Keratinocyte (primary cell): ENCODE measurements at regions not wholly inside any gene's neighbourhood (a gene's known extent, or its start where the extent isn't known, plus 50 kb on each side); places are given as distances from the start of the nearest gene placed in this dataset.

Experiments used
- DNase-seq: peaks from one replicate; pipeline ENCODE4 v3.0.0-alpha.2; 2011; ENCODE audit warnings: low read depth, missing footprints, low spot score
- FAIRE-seq: peaks from 2 replicates; lab custom pipeline; 2011; peaks lifted over from hg19 to GRCh38; lab: Jason Lieb, UNC
- H2AFZ ChIP-seq: 2 replicates; pipeline ENCODE4 v1.6.0; 2012; ENCODE audit warnings: low read length, control low read depth, inconsistent platforms; ENCODE audit not compliant: control insufficient read depth
- H3K27ac ChIP-seq: 2 replicates; pipeline ENCODE4 v1.5.1; 2011; ENCODE audit warnings: low read length; ENCODE audit not compliant: control insufficient read depth, insufficient read depth
- H3K27me3 ChIP-seq: 3 replicates; pipeline ENCODE4 v1.6.0; 2011; ENCODE audit warnings: low read length; ENCODE audit not compliant: control insufficient read depth, insufficient read depth; ENCODE audit errors: extremely low read depth
- H3K36me3 ChIP-seq, 2 experiments: 2 replicates in 1 of 2; 3 replicates in 1 of 2; pipeline ENCODE4 v1.5.1; 2011; ENCODE audit warnings: low read length in 2 of 2, mild to moderate bottlenecking in 1 of 2; ENCODE audit not compliant: control insufficient read depth in 2 of 2, insufficient read depth in 2 of 2; ENCODE audit errors: extremely low read depth in 1 of 2
- H3K4me1 ChIP-seq: 3 replicates; pipeline ENCODE4 v1.5.1; 2011; ENCODE audit warnings: low read length; ENCODE audit not compliant: control insufficient read depth, insufficient read depth; ENCODE audit errors: extremely low read depth
- H3K4me2 ChIP-seq: 3 replicates; pipeline ENCODE4 v1.6.0; 2011; ENCODE audit warnings: low read depth, low read length; ENCODE audit not compliant: control insufficient read depth, insufficient read depth; ENCODE audit errors: extremely low read depth
- H3K4me3 ChIP-seq, 3 experiments: fragments of 200-600 bp in 1 of 3; sonication (generic) in 1 of 3; 2 replicates in 2 of 3; 3 replicates in 1 of 3; pipeline ENCODE4 v1.5.1; 2011 to 2016; ENCODE audit warnings: low read length in 3 of 3, mild to moderate bottlenecking in 3 of 3, control low read depth in 2 of 3, inconsistent platforms in 1 of 3, low read depth in 1 of 3, mixed read lengths in 1 of 3, mixed run types in 1 of 3, moderate library complexity in 1 of 3; ENCODE audit not compliant: control insufficient read depth in 2 of 3, insufficient read depth in 2 of 3; ENCODE audit errors: extremely low read depth in 1 of 3
- H3K79me2 ChIP-seq: 2 replicates; pipeline ENCODE4 v1.6.0; 2012; ENCODE audit warnings: low read length; ENCODE audit not compliant: control insufficient read depth, insufficient read depth
- H3K9ac ChIP-seq: 3 replicates; pipeline ENCODE4 v1.6.0; 2011; ENCODE audit warnings: low read length; ENCODE audit not compliant: control insufficient read depth, insufficient read depth; ENCODE audit errors: extremely low read depth
- H3K9me1 ChIP-seq: 3 replicates; pipeline ENCODE4 v1.6.0; 2011; ENCODE audit warnings: low read length; ENCODE audit not compliant: control insufficient read depth, insufficient read depth; ENCODE audit errors: extremely low read depth
- H3K9me3 ChIP-seq: 2 replicates; pipeline ENCODE4 v1.5.1; 2012; ENCODE audit warnings: low read depth, low read length; ENCODE audit not compliant: control insufficient read depth
- H4K20me1 ChIP-seq: 3 replicates; pipeline ENCODE4 v1.6.0; 2011; ENCODE audit warnings: low read length; ENCODE audit not compliant: control insufficient read depth, insufficient read depth; ENCODE audit errors: extremely low read depth
- EZH2 ChIP-seq: IDR thresholded peaks from one replicate; pipeline ENCODE4 v1.6.1; 2012; ENCODE audit warnings: inconsistent platforms, mild to moderate bottlenecking, low read length, moderate library complexity
- dilution Hi-C: fragments of 300-500 bp; cut with MboI; formaldehyde crosslinking; loops from one replicate; pipeline ENCODE4 v1.7.0; 2020; ENCODE audit warnings: low sequenced_read_pairs; ENCODE audit not compliant: extremely low pct_ligation_motif_present
- TF ChIP-seq, protein P1 (sequence below), 3 experiments: IDR thresholded peaks in 1 of 3; conservative IDR thresholded peaks in 1 of 3; optimal IDR thresholded peaks in 1 of 3; 2 replicates in 2 of 3; 3 replicates in 1 of 3; pipeline versions ENCODE3 to v1.5.1; 2011; ENCODE audit warnings: low read length in 3 of 3, mild to moderate bottlenecking in 3 of 3, moderate library complexity in 2 of 3, control low read depth in 1 of 3, inconsistent platforms in 1 of 3; ENCODE audit not compliant: insufficient read depth in 2 of 3; ENCODE audit errors: extremely low read depth in 1 of 3

DNA sequence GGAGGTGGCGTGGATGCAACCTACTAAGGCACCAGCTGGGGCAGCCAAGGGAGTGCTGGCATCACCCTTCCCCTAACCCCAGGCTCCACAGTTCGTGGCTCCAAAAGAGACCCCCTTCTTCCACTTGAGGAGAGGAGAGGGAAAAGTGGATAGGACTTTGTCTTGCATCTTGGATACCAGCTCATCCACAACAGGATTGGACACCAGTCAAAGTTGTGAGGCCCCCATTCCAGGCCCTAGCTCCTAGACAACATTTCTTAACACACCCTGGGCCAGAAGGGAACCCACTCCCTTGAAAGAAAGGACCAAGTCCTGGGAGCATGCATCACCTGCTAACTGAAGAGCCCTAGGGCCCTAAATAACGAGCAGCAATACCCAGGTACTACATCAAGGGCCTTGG is 372.6 kb upstream of the PLXNA2 start:
- FAIRE-seq (no peak), DNase-seq (no peak)
- Histone ChIP-seq H3K36me3 (no peaks in the 10 kb centered on the region), H4K20me1 (no peaks in the 10 kb centered on the region), H3K4me1 (no peaks in the 10 kb centered on the region), H3K79me2 (no peaks in the 10 kb centered on the region), H3K4me3 (no peak overlapping the region), H3K9me1 (no peaks in the 10 kb centered on the region), H3K9ac (no peak overlapping the region), H3K4me2 (no peak overlapping the region), H3K9me3 (no peaks in the 10 kb centered on the region), H3K27ac (no peak overlapping the region), H2AFZ (no peak overlapping the region), H3K27me3 (no peaks in the 10 kb centered on the region)
- dilution Hi-C loops, result no loop called here
- TF ChIP-seq, protein P1, sequence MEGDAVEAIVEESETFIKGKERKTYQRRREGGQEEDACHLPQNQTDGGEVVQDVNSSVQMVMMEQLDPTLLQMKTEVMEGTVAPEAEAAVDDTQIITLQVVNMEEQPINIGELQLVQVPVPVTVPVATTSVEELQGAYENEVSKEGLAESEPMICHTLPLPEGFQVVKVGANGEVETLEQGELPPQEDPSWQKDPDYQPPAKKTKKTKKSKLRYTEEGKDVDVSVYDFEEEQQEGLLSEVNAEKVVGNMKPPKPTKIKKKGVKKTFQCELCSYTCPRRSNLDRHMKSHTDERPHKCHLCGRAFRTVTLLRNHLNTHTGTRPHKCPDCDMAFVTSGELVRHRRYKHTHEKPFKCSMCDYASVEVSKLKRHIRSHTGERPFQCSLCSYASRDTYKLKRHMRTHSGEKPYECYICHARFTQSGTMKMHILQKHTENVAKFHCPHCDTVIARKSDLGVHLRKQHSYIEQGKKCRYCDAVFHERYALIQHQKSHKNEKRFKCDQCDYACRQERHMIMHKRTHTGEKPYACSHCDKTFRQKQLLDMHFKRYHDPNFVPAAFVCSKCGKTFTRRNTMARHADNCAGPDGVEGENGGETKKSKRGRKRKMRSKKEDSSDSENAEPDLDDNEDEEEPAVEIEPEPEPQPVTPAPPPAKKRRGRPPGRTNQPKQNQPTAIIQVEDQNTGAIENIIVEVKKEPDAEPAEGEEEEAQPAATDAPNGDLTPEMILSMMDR (optimal IDR thresholded peaks at IDR 0.05 in 1 of 3, IDR thresholded peaks at IDR 0.05 in 1 of 3, conservative IDR thresholded peaks at IDR 0.05 in 1 of 3; ENCODE audit: extremely low read depth in 1 of 3, insufficient read depth in 2 of 3, low read length in 3 of 3), result no peak
- TF ChIP-seq EZH2, result no peak

DNA sequence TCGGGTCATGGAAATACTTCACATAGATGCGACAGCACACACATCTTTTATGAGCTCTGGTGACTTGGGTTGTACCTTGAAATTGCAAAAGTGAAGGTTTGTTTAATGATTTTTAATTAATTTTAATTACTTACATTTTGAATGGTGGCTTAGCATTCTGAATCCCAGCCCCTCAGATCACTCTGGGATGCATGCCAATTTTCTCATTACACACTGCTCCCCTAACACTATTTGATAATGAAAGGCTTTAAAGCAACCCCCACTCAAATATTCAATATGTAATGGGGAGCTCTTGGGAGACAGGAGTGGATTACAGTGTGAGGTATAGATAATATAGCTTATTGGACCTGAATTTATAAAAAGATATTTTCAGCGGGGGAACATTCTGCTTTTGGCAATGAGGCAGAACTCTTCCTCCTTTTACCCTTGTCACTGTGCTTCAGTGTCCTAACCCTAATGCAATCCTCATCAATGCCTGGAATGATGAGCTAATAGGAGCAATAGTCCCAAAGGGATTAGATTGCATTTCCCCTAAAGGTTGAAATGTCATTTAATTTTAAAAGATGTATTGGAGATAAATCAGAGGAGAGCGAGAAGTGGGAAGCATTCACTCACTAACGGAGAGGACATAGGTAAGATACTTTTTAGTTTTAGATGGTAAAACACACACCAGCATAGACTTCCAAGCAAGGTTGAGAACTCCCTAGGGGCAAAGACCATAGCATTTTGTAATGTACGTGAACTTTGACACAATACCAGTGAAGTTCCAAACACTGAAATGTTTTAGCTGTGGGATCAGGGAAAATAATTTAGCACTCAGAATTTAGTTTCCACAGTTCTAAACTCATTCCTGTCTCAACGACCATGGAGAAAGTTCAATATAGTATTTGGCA is 384.1 kb upstream of the PLXNA2 start:
- H3K9me3 ChIP-seq, result no peaks in the 10 kb centered on the region
- no peak overlapping the region for H3K4me2 ChIP-seq
- H3K27me3 ChIP-seq, result peaks cover 5% of the 10 kb centered on the region
- no peak overlapping the region for H2AFZ ChIP-seq
- no peaks in the 10 kb centered on the region for H4K20me1 ChIP-seq
- no peaks in the 10 kb centered on the region for H3K4me1 ChIP-seq
- DNase-seq, result no peak
- no peak for FAIRE-seq
- TF ChIP-seq, protein P1 (optimal IDR thresholded peaks at IDR 0.05 in 1 of 3, IDR thresholded peaks at IDR 0.05 in 1 of 3, conservative IDR thresholded peaks at IDR 0.05 in 1 of 3; ENCODE audit: extremely low read depth in 1 of 3, insufficient read depth in 2 of 3, low read length in 3 of 3), result no peak
- no peak for TF ChIP-seq EZH2
- H3K9ac ChIP-seq, result no peak overlapping the region
- H3K4me3 ChIP-seq, result no peak overlapping the region
- no peaks in the 10 kb centered on the region for H3K79me2 ChIP-seq
- dilution Hi-C loops, result no loop called here
- H3K36me3 ChIP-seq, result no peaks in the 10 kb centered on the region
- no peak overlapping the region for H3K27ac ChIP-seq
- no peaks in the 10 kb centered on the region for H3K9me1 ChIP-seq
